ENCODE measurements at regions not wholly inside any gene's neighbourhood (a gene's known extent, or its start where the extent isn't known, plus 50 kb on each side); places are given as distances from the start of the nearest gene placed in this dataset.

DNA sequence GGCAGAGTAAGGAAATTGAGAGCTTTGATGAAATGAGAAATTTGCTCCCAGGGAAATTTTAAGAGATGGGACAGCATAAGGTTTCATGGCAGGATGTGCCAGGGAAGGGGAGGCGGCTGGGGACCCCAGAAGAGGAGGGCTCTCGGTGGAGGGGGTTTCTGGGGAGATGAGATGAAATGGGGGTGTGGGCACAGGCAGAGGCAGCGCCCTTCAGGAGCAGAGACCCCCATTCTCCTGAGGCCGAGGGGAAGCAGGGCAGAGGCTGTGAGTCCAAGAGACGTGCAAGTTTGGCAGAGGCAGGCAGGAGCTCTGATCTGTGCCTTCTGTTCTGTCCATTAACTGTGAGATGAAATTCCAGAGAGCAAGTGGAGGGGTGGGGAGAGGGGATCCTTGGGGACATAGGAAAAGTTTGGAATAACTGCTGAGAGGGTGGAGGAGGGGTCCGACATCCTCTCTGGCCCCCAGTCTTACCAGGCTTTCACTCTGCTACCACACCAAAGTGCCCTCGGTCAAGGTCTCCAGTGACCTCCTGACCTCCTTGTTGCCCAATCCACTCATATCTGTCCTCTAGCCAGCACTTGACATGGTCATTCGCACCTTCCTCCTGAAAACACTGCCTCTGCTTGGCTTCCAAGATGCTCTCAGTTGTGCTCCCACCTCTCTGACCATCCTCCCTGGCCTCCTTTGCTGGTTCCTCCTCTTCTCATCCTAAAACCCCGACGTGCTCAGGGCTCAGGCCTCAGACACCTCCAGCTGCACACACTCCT is 108.1 kb upstream of the MVB12B start:
- DNase-seq (ENCODE audit: low read depth in 1 of 2, low spot score in 1 of 2): no peak

- no peak for DNase-seq (ENCODE audit: low read depth in 1 of 2, low spot score in 1 of 2)
Observed at GRCh38 chr9:126219166-126219565, 107.5 kb upstream of the MVB12B start.

DNA sequence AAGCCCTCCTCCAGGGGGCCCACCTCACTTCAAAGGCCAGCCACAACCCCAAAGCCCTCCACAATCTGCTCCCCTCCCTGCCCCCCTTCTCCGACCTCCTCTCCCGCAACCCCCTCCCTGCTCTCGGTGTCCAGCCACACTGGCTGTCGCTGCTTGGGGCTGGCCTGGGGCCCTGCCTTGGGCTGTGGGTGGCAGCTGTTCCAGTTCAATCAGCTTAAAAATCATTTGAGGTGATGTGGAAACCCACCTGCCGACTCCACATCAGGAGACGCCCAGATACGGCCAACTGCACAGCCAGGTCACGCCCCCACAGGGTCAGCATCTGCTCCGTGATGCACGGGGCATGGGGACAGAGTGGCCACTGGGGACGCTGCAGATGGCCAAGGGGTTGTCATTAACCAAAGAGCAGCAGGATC is 107.0 kb upstream of the MVB12B start:
- DNase-seq (ENCODE audit: low read depth in 1 of 2, low spot score in 1 of 2): no peak

DNA sequence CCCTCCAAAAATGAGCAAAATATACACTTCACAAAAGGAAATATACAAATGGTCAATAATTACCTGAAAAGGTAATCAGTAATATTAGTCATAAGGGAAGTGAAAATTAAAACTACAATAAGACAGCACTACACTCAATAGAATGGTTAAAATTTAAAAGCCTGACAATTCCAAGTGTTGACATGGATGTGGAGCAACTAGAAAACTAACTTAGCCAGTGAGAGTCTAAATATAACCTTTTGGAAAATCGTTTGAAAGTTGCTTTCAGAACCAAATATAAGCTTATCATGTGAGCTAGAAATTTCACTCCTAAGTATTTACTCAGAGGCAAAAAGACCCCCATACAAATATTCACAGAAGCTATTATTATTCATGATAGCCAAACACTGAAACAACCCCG is 105.1 kb upstream of the MVB12B start:
- no peak for DNase-seq (ENCODE audit: low read depth in 1 of 2, low spot score in 1 of 2)

GRCh38 chr9:126222363-126222834 is 104.2 kb upstream of the MVB12B start:
- no peak for DNase-seq (ENCODE audit: low read depth in 1 of 2, low spot score in 1 of 2)

- no peak for DNase-seq (ENCODE audit: low read depth in 1 of 2, low spot score in 1 of 2)
Observed at GRCh38 chr9:126222835-126223431, 103.7 kb upstream of the MVB12B start.

DNA sequence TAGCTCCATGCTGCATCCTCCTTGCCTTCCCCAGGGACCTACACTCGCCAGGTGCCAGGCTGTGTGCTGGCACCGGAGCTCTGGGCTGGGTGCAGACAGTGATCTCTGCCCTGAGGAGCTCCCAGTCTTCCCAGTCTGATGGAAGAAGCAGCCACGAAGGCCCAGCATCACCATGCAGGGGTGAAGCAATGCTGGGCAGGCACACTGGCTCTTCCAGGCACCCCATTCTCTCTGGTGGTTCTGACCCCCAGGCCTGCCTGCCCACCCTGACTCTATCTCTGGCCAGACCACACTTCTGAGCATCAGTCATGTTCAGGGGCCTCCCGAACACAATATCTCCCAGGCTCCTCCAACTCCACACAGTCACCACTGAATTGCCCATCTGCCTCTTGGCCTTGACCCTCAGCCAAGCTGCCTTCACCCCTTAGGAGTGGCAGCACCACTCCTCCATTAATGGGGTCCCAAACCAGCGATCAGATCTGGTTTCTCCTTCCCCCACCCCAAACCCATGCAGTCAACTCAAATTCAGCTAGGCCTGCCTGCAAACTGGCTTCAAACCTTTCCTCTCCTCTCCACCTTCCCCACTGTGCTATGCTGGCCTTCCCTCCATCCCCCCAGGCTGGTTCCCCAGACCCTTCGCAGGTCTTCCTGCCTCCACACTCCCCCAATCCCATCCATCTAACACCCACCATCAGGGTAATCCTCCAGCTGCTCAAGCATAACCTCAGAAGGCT is 102.7 kb upstream of the MVB12B start:
- no peak for DNase-seq (ENCODE audit: low read depth in 1 of 2, low spot score in 1 of 2)

DNA sequence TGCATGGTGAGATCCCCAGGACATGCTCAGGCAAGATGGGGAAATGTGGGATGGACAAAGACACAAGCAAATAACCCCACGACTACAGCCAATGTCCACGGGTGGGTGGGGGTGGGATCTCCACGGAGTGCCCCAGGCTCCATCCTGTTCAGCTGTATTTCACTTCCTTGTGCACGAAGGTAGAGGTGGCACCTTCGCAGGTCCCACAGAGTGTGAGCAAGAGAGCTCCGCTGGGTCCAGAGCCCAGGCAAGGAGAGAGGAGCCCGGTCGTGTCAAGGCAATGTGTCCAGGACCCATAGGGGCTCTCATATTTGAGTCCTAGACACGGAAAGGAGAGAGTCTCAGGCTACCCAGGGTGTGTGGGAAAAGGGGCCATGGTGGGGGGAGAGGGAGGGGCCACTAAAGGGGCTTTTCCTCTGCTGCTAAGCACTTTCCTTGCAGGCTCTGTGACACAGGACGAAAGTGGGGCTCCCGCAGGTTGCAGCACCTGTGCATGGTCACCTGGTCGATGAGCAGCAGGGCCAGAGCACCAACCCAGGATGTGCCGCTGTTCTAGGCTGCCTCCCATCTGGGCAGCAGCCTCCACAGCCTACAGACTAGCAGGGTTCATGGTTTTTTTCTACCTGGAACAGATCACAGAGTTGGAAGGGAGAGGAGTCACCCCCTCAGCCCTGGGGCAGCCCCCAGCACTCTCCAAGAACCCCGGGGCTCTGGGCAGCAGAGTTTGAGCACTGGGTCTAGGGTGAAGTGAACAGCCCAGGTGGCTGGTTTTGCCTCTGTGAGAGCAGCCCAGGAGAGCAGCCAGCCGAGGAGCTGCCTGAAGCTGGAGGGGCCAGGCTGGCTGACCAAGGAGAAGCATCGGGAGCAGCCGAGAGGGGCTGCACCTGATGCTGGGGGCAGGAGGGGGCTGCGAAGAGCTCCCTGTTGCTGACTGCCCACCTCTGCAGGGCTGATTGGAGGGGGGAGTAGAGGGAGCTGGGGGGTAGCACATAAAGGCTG is 100.7 kb upstream of the MVB12B start:
- no peak for DNase-seq (ENCODE audit: low read depth in 1 of 2, low spot score in 1 of 2)

- no peak for DNase-seq (ENCODE audit: low read depth in 1 of 2, low spot score in 1 of 2)
Observed at GRCh38 chr9:126226991-126227936, 99.4 kb upstream of the MVB12B start.

DNA sequence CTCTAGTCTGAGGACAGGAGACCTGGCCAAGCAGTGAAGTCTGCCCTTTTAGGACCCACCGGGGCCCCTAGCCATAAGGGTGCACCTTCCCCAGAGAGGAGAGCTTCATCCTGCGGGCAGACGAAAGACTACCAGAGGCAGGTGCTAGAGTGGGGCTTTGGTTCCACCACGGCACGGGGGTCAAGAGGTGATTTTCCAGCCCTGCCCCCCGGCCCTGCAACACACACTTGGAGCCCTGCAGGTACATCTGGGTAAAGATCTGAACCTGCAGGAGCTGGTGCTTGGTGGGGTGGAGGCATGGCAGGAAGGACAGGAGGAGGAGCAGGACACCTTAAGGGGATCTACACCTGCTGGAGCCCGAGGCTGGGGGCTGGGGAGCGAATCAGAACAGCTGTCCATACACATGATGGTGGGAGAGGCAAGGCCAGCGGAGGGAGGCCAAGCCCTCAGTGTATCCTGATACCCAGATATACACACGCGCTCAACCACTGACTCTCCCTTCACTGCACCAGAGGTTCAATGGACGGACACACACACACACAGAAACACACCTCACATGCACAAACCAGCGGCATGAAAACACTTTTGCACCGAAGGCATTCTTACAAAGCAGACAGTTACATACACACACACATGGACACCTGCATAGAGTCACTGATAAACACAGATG is 98.4 kb upstream of the MVB12B start:
- DNase-seq (ENCODE audit: low read depth in 1 of 2, low spot score in 1 of 2): no peak

GRCh38 chr9:126228781-126229444 is 97.7 kb upstream of the MVB12B start:
- DNase-seq (ENCODE audit: low read depth in 1 of 2, low spot score in 1 of 2): peak; percentile 56 to 63

DNA sequence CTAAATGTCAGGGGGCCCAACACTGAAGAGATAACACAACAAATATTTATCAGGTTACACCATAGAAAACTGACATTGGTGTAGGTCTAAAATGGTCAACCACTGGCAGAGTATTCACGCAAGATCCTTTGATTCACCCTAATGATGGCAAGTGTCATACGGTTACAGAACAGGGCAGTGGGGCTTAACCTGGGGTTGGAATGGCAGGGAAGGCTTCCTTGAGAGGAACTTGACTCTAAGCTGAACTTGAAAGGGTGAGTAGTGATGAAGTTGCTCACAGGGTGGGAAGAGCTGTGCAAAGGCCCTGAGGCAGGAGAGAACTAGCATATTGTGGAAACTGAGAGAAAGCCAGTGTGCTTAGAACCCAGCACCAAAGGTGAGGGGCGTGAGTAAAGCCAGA is 97.1 kb upstream of the MVB12B start:
- no peak for DNase-seq (ENCODE audit: low read depth in 1 of 2, low spot score in 1 of 2)

DNA sequence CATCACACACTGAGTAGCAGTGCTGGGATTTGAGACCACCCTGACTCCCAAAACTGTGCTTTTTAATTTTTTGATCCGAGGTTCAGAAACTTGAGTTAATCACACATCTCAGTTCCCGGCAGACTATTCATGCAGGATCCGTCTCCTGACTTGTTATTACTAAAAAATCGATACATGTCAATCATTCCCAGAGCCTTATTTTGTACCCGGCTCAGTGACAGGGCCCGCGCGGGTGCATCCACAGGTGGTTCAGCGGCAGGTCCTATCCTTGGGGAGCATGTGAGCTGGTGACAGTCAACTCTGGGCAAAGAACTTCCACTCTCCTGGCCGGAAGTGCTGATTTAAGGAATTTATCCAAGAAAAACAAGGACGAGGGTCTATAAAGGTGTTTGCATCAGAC is 95.9 kb upstream of the MVB12B start:
- no peak for DNase-seq (ENCODE audit: low read depth in 1 of 2, low spot score in 1 of 2)

- no peak for DNase-seq (ENCODE audit: low read depth in 1 of 2, low spot score in 1 of 2)
Observed at GRCh38 chr9:126232461-126232860, 94.2 kb upstream of the MVB12B start.

GRCh38 chr9:126233175-126233574 is 93.5 kb upstream of the MVB12B start:
- no peak for DNase-seq (ENCODE audit: low read depth in 1 of 2, low spot score in 1 of 2)

GRCh38 chr9:126233913-126234525 is 92.6 kb upstream of the MVB12B start:
- no peak for DNase-seq (ENCODE audit: low read depth in 1 of 2, low spot score in 1 of 2)

- no peak for DNase-seq (ENCODE audit: low read depth in 1 of 2, low spot score in 1 of 2)
Observed at GRCh38 chr9:126234681-126235335, 91.8 kb upstream of the MVB12B start.

Measured in activated CD4-positive, alpha-beta T cell treated with anti-CD3 and anti-CD28 coated beads, Interleukin-2, amount 50 U/mL, for 24 hours (primary cell).